Keratinocyte (primary cell): ENCODE measurements at regions not wholly inside any gene's neighbourhood (a gene's known extent, or its start where the extent isn't known, plus 50 kb on each side); places are given as distances from the start of the nearest gene placed in this dataset.

Experiments used
- DNase-seq: peaks from one replicate; pipeline ENCODE4 v3.0.0-alpha.2; 2011; ENCODE audit warnings: low read depth, missing footprints, low spot score
- FAIRE-seq: peaks from 2 replicates; lab custom pipeline; 2011; peaks lifted over from hg19 to GRCh38; lab: Jason Lieb, UNC
- H2AFZ ChIP-seq: 2 replicates; pipeline ENCODE4 v1.6.0; 2012; ENCODE audit warnings: low read length, control low read depth, inconsistent platforms; ENCODE audit not compliant: control insufficient read depth
- H3K27ac ChIP-seq: 2 replicates; pipeline ENCODE4 v1.5.1; 2011; ENCODE audit warnings: low read length; ENCODE audit not compliant: control insufficient read depth, insufficient read depth
- H3K27me3 ChIP-seq: 3 replicates; pipeline ENCODE4 v1.6.0; 2011; ENCODE audit warnings: low read length; ENCODE audit not compliant: control insufficient read depth, insufficient read depth; ENCODE audit errors: extremely low read depth
- H3K36me3 ChIP-seq, 2 experiments: 2 replicates in 1 of 2; 3 replicates in 1 of 2; pipeline ENCODE4 v1.5.1; 2011; ENCODE audit warnings: low read length in 2 of 2, mild to moderate bottlenecking in 1 of 2; ENCODE audit not compliant: control insufficient read depth in 2 of 2, insufficient read depth in 2 of 2; ENCODE audit errors: extremely low read depth in 1 of 2
- H3K4me1 ChIP-seq: 3 replicates; pipeline ENCODE4 v1.5.1; 2011; ENCODE audit warnings: low read length; ENCODE audit not compliant: control insufficient read depth, insufficient read depth; ENCODE audit errors: extremely low read depth
- H3K4me2 ChIP-seq: 3 replicates; pipeline ENCODE4 v1.6.0; 2011; ENCODE audit warnings: low read depth, low read length; ENCODE audit not compliant: control insufficient read depth, insufficient read depth; ENCODE audit errors: extremely low read depth
- H3K4me3 ChIP-seq, 3 experiments: fragments of 200-600 bp in 1 of 3; sonication (generic) in 1 of 3; 2 replicates in 2 of 3; 3 replicates in 1 of 3; pipeline ENCODE4 v1.5.1; 2011 to 2016; ENCODE audit warnings: low read length in 3 of 3, mild to moderate bottlenecking in 3 of 3, control low read depth in 2 of 3, inconsistent platforms in 1 of 3, low read depth in 1 of 3, mixed read lengths in 1 of 3, mixed run types in 1 of 3, moderate library complexity in 1 of 3; ENCODE audit not compliant: control insufficient read depth in 2 of 3, insufficient read depth in 2 of 3; ENCODE audit errors: extremely low read depth in 1 of 3
- H3K79me2 ChIP-seq: 2 replicates; pipeline ENCODE4 v1.6.0; 2012; ENCODE audit warnings: low read length; ENCODE audit not compliant: control insufficient read depth, insufficient read depth
- H3K9ac ChIP-seq: 3 replicates; pipeline ENCODE4 v1.6.0; 2011; ENCODE audit warnings: low read length; ENCODE audit not compliant: control insufficient read depth, insufficient read depth; ENCODE audit errors: extremely low read depth
- H3K9me1 ChIP-seq: 3 replicates; pipeline ENCODE4 v1.6.0; 2011; ENCODE audit warnings: low read length; ENCODE audit not compliant: control insufficient read depth, insufficient read depth; ENCODE audit errors: extremely low read depth
- H3K9me3 ChIP-seq: 2 replicates; pipeline ENCODE4 v1.5.1; 2012; ENCODE audit warnings: low read depth, low read length; ENCODE audit not compliant: control insufficient read depth
- H4K20me1 ChIP-seq: 3 replicates; pipeline ENCODE4 v1.6.0; 2011; ENCODE audit warnings: low read length; ENCODE audit not compliant: control insufficient read depth, insufficient read depth; ENCODE audit errors: extremely low read depth
- EZH2 ChIP-seq: IDR thresholded peaks from one replicate; pipeline ENCODE4 v1.6.1; 2012; ENCODE audit warnings: inconsistent platforms, mild to moderate bottlenecking, low read length, moderate library complexity
- dilution Hi-C: fragments of 300-500 bp; cut with MboI; formaldehyde crosslinking; loops from one replicate; pipeline ENCODE4 v1.7.0; 2020; ENCODE audit warnings: low sequenced_read_pairs; ENCODE audit not compliant: extremely low pct_ligation_motif_present
- TF ChIP-seq, protein P1 (sequence below), 3 experiments: IDR thresholded peaks in 1 of 3; conservative IDR thresholded peaks in 1 of 3; optimal IDR thresholded peaks in 1 of 3; 2 replicates in 2 of 3; 3 replicates in 1 of 3; pipeline versions ENCODE3 to v1.5.1; 2011; ENCODE audit warnings: low read length in 3 of 3, mild to moderate bottlenecking in 3 of 3, moderate library complexity in 2 of 3, control low read depth in 1 of 3, inconsistent platforms in 1 of 3; ENCODE audit not compliant: insufficient read depth in 2 of 3; ENCODE audit errors: extremely low read depth in 1 of 3

- Histone ChIP-seq H3K9me3 (no peaks in the 10 kb centered on the region), H3K9ac (no peak overlapping the region), H3K9me1 (no peaks in the 10 kb centered on the region), H4K20me1 (no peaks in the 10 kb centered on the region), H3K79me2 (no peaks in the 10 kb centered on the region), H3K36me3 (no peaks in the 10 kb centered on the region), H3K4me2 (no peak overlapping the region), H3K4me1 (no peaks in the 10 kb centered on the region), H3K27ac (no peak overlapping the region), H2AFZ (no peak overlapping the region), H3K27me3 (no peaks in the 10 kb centered on the region), H3K4me3 (no peak overlapping the region)
- FAIRE-seq (no peak), DNase-seq (no peak)
- TF ChIP-seq, protein P1, sequence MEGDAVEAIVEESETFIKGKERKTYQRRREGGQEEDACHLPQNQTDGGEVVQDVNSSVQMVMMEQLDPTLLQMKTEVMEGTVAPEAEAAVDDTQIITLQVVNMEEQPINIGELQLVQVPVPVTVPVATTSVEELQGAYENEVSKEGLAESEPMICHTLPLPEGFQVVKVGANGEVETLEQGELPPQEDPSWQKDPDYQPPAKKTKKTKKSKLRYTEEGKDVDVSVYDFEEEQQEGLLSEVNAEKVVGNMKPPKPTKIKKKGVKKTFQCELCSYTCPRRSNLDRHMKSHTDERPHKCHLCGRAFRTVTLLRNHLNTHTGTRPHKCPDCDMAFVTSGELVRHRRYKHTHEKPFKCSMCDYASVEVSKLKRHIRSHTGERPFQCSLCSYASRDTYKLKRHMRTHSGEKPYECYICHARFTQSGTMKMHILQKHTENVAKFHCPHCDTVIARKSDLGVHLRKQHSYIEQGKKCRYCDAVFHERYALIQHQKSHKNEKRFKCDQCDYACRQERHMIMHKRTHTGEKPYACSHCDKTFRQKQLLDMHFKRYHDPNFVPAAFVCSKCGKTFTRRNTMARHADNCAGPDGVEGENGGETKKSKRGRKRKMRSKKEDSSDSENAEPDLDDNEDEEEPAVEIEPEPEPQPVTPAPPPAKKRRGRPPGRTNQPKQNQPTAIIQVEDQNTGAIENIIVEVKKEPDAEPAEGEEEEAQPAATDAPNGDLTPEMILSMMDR (optimal IDR thresholded peaks at IDR 0.05 in 1 of 3, IDR thresholded peaks at IDR 0.05 in 1 of 3, conservative IDR thresholded peaks at IDR 0.05 in 1 of 3; ENCODE audit: extremely low read depth in 1 of 3, insufficient read depth in 2 of 3, low read length in 3 of 3), result no peak
- TF ChIP-seq EZH2, result no peak
- dilution Hi-C loops, result no loop called here
Observed at GRCh38 chr6:85044361-85044760, 280.0 kb upstream of the TBX18 start.

GRCh38 chr6:85041376-85041775, 277.0 kb upstream of the TBX18 start:
- dilution Hi-C loops, result no loop called here
- no peaks in the 10 kb centered on the region for H4K20me1 ChIP-seq
- no peaks in the 10 kb centered on the region for H3K79me2 ChIP-seq
- H3K27me3 ChIP-seq, result no peaks in the 10 kb centered on the region
- H3K4me1 ChIP-seq, result no peaks in the 10 kb centered on the region
- no peak overlapping the region for H2AFZ ChIP-seq
- no peak overlapping the region for H3K9ac ChIP-seq
- H3K9me1 ChIP-seq, result no peaks in the 10 kb centered on the region
- no peak overlapping the region for H3K4me2 ChIP-seq
- H3K9me3 ChIP-seq, result no peaks in the 10 kb centered on the region
- H3K4me3 ChIP-seq, result no peak overlapping the region
- no peak overlapping the region for H3K27ac ChIP-seq
- no peaks in the 10 kb centered on the region for H3K36me3 ChIP-seq
- no peak for TF ChIP-seq EZH2
- TF ChIP-seq, protein P1 (optimal IDR thresholded peaks at IDR 0.05 in 1 of 3, IDR thresholded peaks at IDR 0.05 in 1 of 3, conservative IDR thresholded peaks at IDR 0.05 in 1 of 3; ENCODE audit: extremely low read depth in 1 of 3, insufficient read depth in 2 of 3, low read length in 3 of 3), result no peak
- no peak for FAIRE-seq
- no peak for DNase-seq
